ENCODE measurements at regions not wholly inside any gene's neighbourhood (a gene's known extent, or its start where the extent isn't known, plus 50 kb on each side); places are given as distances from the start of the nearest gene placed in this dataset.

DNA sequence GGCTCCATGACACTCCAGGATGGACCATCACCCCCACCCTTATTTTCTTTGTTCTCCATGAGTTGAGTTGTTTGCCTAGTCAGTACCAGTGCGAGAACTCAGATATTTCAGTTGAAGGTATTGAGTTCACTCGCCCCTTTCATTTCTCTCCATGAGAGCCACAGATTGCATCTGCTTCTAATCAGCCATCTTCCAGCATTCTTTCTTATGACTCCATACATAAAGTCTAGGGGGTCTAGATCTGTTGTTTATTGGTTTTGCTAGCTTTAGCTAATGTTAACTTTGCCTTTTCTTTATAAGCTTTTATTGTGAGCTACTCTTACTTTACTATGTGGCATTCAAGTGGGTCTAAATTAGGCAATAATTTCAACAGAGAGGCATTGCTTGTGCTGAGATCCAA lies 71.6 kb upstream of the PDC start:
- H3K14ac ChIP-seq (ENCODE audit: low read length in 2 of 2), result no peak overlapping the region
- H3K18ac ChIP-seq (ENCODE audit: low read depth in 1 of 2, low read length in 2 of 2), result no peak overlapping the region
- H3K23ac ChIP-seq (ENCODE audit: low read length in 2 of 2), result no peak overlapping the region
- H3K79me1 ChIP-seq (replicated peaks; ENCODE audit: low read length, poor library complexity, severe bottlenecking), result no peaks in the 10 kb centered on the region
- H4K91ac ChIP-seq (ENCODE audit: low read length), result no peak overlapping the region
- H4K8ac ChIP-seq (ENCODE audit: low read length), result no peak overlapping the region
- H3K4ac ChIP-seq (ENCODE audit: low read depth in 1 of 2, low read length in 2 of 2), result no peak overlapping the region
- no peak for DNase-seq
- H2AK5ac ChIP-seq (ENCODE audit: low read length, severe bottlenecking), result no peak overlapping the region
- H2AFZ ChIP-seq (ENCODE audit: low read depth, low read length), result no peak overlapping the region
- H3K4me2 ChIP-seq (ENCODE audit: low read length, poor library complexity, severe bottlenecking), result no peak overlapping the region
- no peak overlapping the region for H2BK5ac ChIP-seq (ENCODE audit: low read depth, low read length, poor library complexity, severe bottlenecking)
- H3K36me3 ChIP-seq (ENCODE audit: control insufficient read depth in 1 of 2, insufficient read depth in 2 of 2, low read depth in 1 of 2, low read length in 2 of 2), result no peaks in the 10 kb centered on the region
- peaks cover 6% of the 10 kb centered on the region for H3K9me3 ChIP-seq (ENCODE audit: control insufficient read depth, low read length)
- H3K4me1 ChIP-seq (ENCODE audit: control insufficient read depth, insufficient read depth, low read depth, low read length), result peaks cover 2% of the 10 kb centered on the region
- H3K9ac ChIP-seq (ENCODE audit: low read length), result no peak overlapping the region
- no peaks in the 10 kb centered on the region for H3K27me3 ChIP-seq (ENCODE audit: control insufficient read depth in 1 of 2, insufficient read depth in 1 of 2, low read length in 2 of 2)
- H2BK12ac ChIP-seq (ENCODE audit: low read length in 2 of 2), result peak overlapping the region in 1 of 2 experiments; percentile 13
- H2BK120ac ChIP-seq (ENCODE audit: low read depth, low read length), result no peak overlapping the region
- peak overlapping the region in 1 of 2 experiments; percentile 7 for H3K4me3 ChIP-seq (ENCODE audit: insufficient read depth in 1 of 2, low read depth in 1 of 2, low read length in 2 of 2)
- no peak overlapping the region for H2BK15ac ChIP-seq (ENCODE audit: low read depth, poor library complexity, severe bottlenecking)
- H3K27ac ChIP-seq (ENCODE audit: low read length, poor library complexity, severe bottlenecking), result no peak overlapping the region
- 100% methylated on average over 1 of the region's 2 CpGs for WGBS

DNA sequence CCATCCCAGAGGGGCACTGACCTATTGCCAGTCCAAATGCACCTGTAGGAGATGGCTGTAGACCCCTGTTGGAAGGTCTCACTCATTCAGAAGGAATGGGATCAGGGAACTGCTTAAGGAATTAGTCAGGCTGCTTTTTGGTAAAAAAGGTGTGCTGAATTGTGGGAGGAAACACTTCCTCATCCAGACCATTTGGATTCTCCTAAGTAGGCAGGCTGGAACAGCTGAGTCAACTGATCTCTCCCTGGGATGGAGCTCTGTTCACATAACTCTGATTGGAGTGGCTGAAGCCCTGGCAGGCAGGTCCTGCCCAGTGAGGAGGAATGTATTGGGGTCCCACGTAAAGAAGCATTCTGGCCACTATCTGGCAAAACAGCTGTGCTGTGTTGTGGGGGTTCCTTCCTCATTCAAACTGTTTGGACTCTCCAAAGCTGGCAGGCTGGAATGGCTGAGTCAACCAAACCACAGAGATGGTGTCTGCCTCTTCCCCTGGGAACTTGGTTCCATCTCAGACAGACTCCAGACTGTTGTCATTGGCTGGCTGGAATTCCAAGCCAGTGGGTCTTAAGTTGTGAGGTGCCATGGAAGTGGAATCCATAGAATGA lies 70.7 kb upstream of the PDC start:
- Histone ChIP-seq H3K9ac (ENCODE audit: low read length) (no peak overlapping the region), H3K4ac (ENCODE audit: low read depth in 1 of 2, low read length in 2 of 2) (no peak overlapping the region), H3K27ac (ENCODE audit: low read length, poor library complexity, severe bottlenecking) (no peak overlapping the region), H2AFZ (ENCODE audit: low read depth, low read length) (no peak overlapping the region), H3K36me3 (ENCODE audit: control insufficient read depth in 1 of 2, insufficient read depth in 2 of 2, low read depth in 1 of 2, low read length in 2 of 2) (no peaks in the 10 kb centered on the region), H4K91ac (ENCODE audit: low read length) (no peak overlapping the region), H3K4me3 (ENCODE audit: insufficient read depth in 1 of 2, low read depth in 1 of 2, low read length in 2 of 2) (no peak overlapping the region), H2BK5ac (ENCODE audit: low read depth, low read length, poor library complexity, severe bottlenecking) (no peak overlapping the region), H3K23ac (ENCODE audit: low read length in 2 of 2) (no peak overlapping the region), H3K4me1 (ENCODE audit: control insufficient read depth, insufficient read depth, low read depth, low read length) (peaks cover 2% of the 10 kb centered on the region), H3K14ac (ENCODE audit: low read length in 2 of 2) (no peak overlapping the region), H3K18ac (ENCODE audit: low read depth in 1 of 2, low read length in 2 of 2) (peak overlapping the region in 1 of 2 experiments; percentile 43), H2BK15ac (ENCODE audit: low read depth, poor library complexity, severe bottlenecking) (no peak overlapping the region), H3K4me2 (ENCODE audit: low read length, poor library complexity, severe bottlenecking) (no peak overlapping the region), H3K9me3 (ENCODE audit: control insufficient read depth, low read length) (peaks cover 6% of the 10 kb centered on the region), H2BK120ac (ENCODE audit: low read depth, low read length) (no peak overlapping the region), H2BK12ac (ENCODE audit: low read length in 2 of 2) (peak overlapping the region in 1 of 2 experiments; percentile 2), H2AK5ac (ENCODE audit: low read length, severe bottlenecking) (no peak overlapping the region), H4K8ac (ENCODE audit: low read length) (no peak overlapping the region), H3K79me1 (replicated peaks; ENCODE audit: low read length, poor library complexity, severe bottlenecking) (no peaks in the 10 kb centered on the region), H3K27me3 (ENCODE audit: control insufficient read depth in 1 of 2, insufficient read depth in 1 of 2, low read length in 2 of 2) (no peaks in the 10 kb centered on the region)
- 81% methylated on average over 1 of the region's 1 CpG for WGBS
- peak; percentile 60 for DNase-seq

DNA sequence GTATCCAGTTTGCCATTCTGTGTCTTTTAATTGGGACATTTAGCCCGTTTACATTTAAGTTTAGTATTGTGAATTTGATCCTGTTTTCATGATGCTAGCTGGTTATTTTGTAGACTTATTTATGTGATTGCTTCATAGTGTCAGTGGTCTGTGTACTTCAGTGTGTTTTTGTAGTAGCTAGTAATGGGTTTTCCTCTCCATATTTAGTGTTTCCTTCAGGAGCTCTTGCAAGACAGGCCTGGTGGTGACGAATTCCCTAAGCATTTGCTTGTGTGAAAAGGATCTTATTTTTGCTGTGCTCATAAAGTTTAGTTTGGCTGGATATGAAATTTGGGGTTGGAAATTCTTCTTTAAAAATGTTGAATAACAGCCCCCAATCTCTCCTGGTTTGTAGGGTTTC lies 69.2 kb upstream of the PDC start:
- Histone ChIP-seq H3K23ac (ENCODE audit: low read length in 2 of 2) (no peak overlapping the region), H3K14ac (ENCODE audit: low read length in 2 of 2) (no peak overlapping the region), H2BK5ac (ENCODE audit: low read depth, low read length, poor library complexity, severe bottlenecking) (no peak overlapping the region), H3K18ac (ENCODE audit: low read depth in 1 of 2, low read length in 2 of 2) (no peak overlapping the region), H3K36me3 (ENCODE audit: control insufficient read depth in 1 of 2, insufficient read depth in 2 of 2, low read depth in 1 of 2, low read length in 2 of 2) (no peaks in the 10 kb centered on the region), H3K4me1 (ENCODE audit: control insufficient read depth, insufficient read depth, low read depth, low read length) (no peaks in the 10 kb centered on the region), H3K4ac (ENCODE audit: low read depth in 1 of 2, low read length in 2 of 2) (no peak overlapping the region), H3K4me3 (ENCODE audit: insufficient read depth in 1 of 2, low read depth in 1 of 2, low read length in 2 of 2) (no peak overlapping the region), H3K27me3 (ENCODE audit: control insufficient read depth in 1 of 2, insufficient read depth in 1 of 2, low read length in 2 of 2) (no peaks in the 10 kb centered on the region), H3K4me2 (ENCODE audit: low read length, poor library complexity, severe bottlenecking) (no peak overlapping the region), H2AK5ac (ENCODE audit: low read length, severe bottlenecking) (no peak overlapping the region), H4K91ac (ENCODE audit: low read length) (no peak overlapping the region), H3K9ac (ENCODE audit: low read length) (no peak overlapping the region), H3K9me3 (ENCODE audit: control insufficient read depth, low read length) (peaks cover 6% of the 10 kb centered on the region), H2AFZ (ENCODE audit: low read depth, low read length) (no peak overlapping the region), H2BK12ac (ENCODE audit: low read length in 2 of 2) (no peak overlapping the region), H2BK120ac (ENCODE audit: low read depth, low read length) (no peak overlapping the region), H3K27ac (ENCODE audit: low read length, poor library complexity, severe bottlenecking) (no peak overlapping the region), H3K79me1 (replicated peaks; ENCODE audit: low read length, poor library complexity, severe bottlenecking) (no peaks in the 10 kb centered on the region), H2BK15ac (ENCODE audit: low read depth, poor library complexity, severe bottlenecking) (no peak overlapping the region), H4K8ac (ENCODE audit: low read length) (no peak overlapping the region)
- DNase-seq, result peak; percentile 68
- WGBS, result 84% methylated on average over 2 of the region's 2 CpGs

DNA sequence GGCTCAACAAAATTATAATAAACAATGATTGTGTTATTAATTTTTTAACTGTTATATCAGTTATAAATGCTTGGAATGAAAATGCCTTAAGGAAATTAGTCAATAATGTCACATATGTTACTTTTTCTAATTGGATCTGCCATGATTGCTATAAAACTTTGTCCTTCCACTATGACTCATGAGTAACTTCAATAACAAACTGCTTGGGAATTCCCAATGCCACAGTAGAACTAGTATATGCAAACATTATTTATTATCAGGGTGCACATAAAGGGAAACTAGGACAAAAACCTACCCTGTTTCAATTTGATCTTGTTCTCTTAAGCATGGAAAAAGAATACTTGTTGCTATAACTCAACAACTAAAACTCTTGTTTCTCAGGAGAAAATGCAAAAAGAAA lies 59.1 kb upstream of the PDC start:
- no peak overlapping the region for H2BK12ac ChIP-seq (ENCODE audit: low read length in 2 of 2)
- no peak overlapping the region for H3K4me2 ChIP-seq (ENCODE audit: low read length, poor library complexity, severe bottlenecking)
- H2AK5ac ChIP-seq (ENCODE audit: low read length, severe bottlenecking), result no peak overlapping the region
- no peak overlapping the region for H4K8ac ChIP-seq (ENCODE audit: low read length)
- no peaks in the 10 kb centered on the region for H3K4me1 ChIP-seq (ENCODE audit: control insufficient read depth, insufficient read depth, low read depth, low read length)
- H3K27ac ChIP-seq (ENCODE audit: low read length, poor library complexity, severe bottlenecking), result no peak overlapping the region
- no peak overlapping the region for H2BK15ac ChIP-seq (ENCODE audit: low read depth, poor library complexity, severe bottlenecking)
- DNase-seq, result peak; percentile 64
- H3K36me3 ChIP-seq (ENCODE audit: control insufficient read depth in 1 of 2, insufficient read depth in 2 of 2, low read depth in 1 of 2, low read length in 2 of 2), result no peaks in the 10 kb centered on the region
- H3K79me1 ChIP-seq (replicated peaks; ENCODE audit: low read length, poor library complexity, severe bottlenecking), result no peaks in the 10 kb centered on the region
- H3K27me3 ChIP-seq (ENCODE audit: control insufficient read depth in 1 of 2, insufficient read depth in 1 of 2, low read length in 2 of 2), result no peaks in the 10 kb centered on the region
- H2AFZ ChIP-seq (ENCODE audit: low read depth, low read length), result no peak overlapping the region
- H3K14ac ChIP-seq (ENCODE audit: low read length in 2 of 2), result no peak overlapping the region
- H4K91ac ChIP-seq (ENCODE audit: low read length), result no peak overlapping the region
- H3K4ac ChIP-seq (ENCODE audit: low read depth in 1 of 2, low read length in 2 of 2), result no peak overlapping the region
- peaks cover 6% of the 10 kb centered on the region for H3K9me3 ChIP-seq (ENCODE audit: control insufficient read depth, low read length)
- H2BK5ac ChIP-seq (ENCODE audit: low read depth, low read length, poor library complexity, severe bottlenecking), result no peak overlapping the region
- no peak overlapping the region for H3K9ac ChIP-seq (ENCODE audit: low read length)
- H3K18ac ChIP-seq (ENCODE audit: low read depth in 1 of 2, low read length in 2 of 2), result no peak overlapping the region
- no peak overlapping the region for H3K23ac ChIP-seq (ENCODE audit: low read length in 2 of 2)
- no peak overlapping the region for H3K4me3 ChIP-seq (ENCODE audit: insufficient read depth in 1 of 2, low read depth in 1 of 2, low read length in 2 of 2)
- no peak overlapping the region for H2BK120ac ChIP-seq (ENCODE audit: low read depth, low read length)
